NOMO-1 treated with DMSO at 0.1 percent for 48 hours (cell line): ENCODE measurements at regions not wholly inside any gene's neighbourhood (a gene's known extent, or its start where the extent isn't known, plus 50 kb on each side); places are given as distances from the start of the nearest gene placed in this dataset.
"Not testable (repeated sequence)": the region's sequence is repeated elsewhere in the genome, so short reads cannot be mapped to it uniquely, and the experiment has no call there.

Source experiments
- DNase-seq: peaks from one replicate; lab custom pipeline; 2025; ENCODE audit not compliant: unreplicated experiment; lab: John Stamatoyannopoulos, UW

DNA sequence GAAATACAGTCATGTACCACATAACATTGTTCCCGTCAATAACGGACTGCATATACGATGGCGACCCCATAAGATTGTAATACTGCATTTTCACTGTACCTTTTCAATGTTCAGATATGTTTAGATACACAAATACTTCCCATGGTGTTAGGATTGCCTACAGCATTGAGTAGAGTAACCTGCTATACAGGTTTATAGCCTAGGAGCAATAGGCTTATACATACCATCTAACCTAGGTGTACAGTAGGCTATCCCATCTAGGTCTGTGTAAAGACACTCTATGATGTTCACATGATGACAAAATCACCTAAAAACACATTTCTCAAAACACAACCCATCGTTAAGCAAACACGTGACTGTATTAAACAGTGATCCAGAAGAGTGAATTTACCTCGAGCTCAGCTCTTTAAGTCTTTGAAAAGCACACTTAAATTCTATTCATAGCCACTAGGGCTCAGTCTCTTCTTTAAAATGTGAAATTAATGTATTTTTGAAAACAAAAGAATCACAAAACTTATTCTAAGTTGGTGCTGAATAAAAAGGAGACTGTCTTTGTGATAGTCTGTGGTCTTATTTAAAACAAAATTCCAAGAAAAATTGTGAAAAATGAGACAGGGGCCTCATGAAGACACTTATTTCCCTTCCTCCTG is 239.1 kb upstream of the ARID2 start:
- DNase-seq = no peak

- DNase-seq = no peak
Observed at GRCh38 chr12:45494279-45494678, 235.2 kb upstream of the ARID2 start.

- peak; percentile 23 for DNase-seq
Observed at GRCh38 chr12:45498645-45499044, 230.9 kb upstream of the ARID2 start.

- no peak for DNase-seq
Observed at GRCh38 chr12:45502481-45503128, 226.9 kb upstream of the ARID2 start.

DNA sequence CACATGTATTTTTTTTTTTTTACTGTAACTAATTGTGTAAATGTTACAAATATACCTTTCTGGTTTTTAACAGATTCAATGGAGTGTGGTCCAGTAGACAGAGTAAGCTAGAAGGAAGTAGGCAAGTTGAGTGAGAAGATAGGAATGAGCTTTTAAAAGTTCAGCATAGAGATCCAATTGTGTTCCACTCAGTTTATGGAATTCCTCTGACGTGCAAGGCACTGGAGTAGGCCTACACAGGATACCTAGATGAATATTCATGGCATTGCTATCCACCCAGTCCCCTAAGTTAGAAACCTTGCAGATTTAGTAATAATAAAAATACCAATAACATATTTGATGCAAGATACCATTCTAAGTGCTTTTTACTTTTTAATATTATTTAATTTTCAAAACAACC is 225.6 kb upstream of the ARID2 start:
- no peak for DNase-seq

GRCh38 chr12:45504316-45505010 is 225.0 kb upstream of the ARID2 start:
- DNase-seq = no peak

DNA sequence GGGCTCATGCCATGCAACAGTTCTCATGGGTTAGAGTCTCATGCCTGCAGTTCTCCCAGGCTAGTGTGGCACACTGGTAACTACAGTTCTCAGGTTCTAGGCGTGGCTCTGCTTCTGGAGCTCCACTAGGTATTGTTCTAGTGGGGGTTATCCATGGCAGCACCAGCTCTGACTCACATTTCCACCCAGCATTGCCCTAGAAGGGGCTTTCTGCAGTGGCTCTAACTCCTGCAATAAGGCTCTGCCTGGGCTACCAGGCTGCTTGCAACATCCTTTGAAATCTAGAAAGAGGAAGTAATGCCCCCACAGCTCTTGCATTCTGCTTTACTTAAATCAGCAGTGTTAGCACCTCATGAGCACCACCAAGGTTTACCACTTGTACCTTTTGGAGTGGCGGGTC is 220.3 kb upstream of the ARID2 start:
- DNase-seq = peak; percentile 98

DNA sequence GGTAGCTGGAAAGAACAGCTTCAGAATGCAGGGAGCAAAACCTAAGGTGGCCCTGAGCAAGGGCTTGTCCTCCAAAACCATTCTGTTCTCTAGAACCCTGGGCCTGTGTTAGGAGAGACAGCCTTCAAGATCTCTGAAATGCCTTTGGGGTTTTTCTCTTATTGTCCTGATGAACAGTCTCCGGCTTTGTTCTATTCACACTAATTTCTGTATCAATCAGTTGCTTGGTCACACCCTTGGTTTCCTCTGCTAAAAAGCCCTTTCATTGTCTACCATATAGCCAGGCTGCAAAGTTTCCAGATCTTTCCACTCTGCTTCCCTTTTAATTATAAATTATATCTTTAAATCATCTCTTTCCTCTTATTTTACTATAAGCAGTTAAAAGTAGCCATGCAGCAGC is 219.9 kb upstream of the ARID2 start:
- DNase-seq = no peak

GRCh38 chr12:45517381-45517780 is 212.1 kb upstream of the ARID2 start:
- DNase-seq = no peak

- DNase-seq = peak; percentile 61
Observed at GRCh38 chr12:45518291-45519235, 210.9 kb upstream of the ARID2 start.

- DNase-seq = no peak
Observed at GRCh38 chr12:45522227-45522626, 207.3 kb upstream of the ARID2 start.

GRCh38 chr12:45526823-45527222 is 202.7 kb upstream of the ARID2 start:
- not testable (repeated sequence) for DNase-seq

- DNase-seq = no peak
Observed at GRCh38 chr12:45532113-45532512, 197.4 kb upstream of the ARID2 start.

DNA sequence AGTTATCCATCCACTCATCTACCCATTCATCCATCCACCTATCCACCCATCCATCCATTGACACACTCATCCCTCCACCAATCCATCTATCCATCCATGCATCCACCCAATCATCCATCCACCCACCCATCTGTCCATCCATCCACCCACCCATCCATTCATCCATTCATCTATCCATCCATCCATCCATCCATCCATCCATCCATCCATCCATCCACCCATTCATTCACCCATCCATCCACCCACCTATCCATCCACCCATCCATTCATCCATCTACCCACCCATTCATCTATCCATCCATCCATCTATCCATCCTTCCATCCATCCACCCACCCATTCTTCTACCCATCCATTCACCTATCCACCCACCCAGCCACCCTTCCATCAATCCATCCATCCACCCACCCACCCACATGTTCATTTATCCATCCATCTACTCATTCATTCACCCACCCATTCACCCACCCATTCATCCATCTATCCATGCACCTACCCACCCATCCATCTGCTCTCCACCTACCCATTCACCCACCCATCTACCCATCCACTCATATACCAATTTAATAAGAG is 193.8 kb upstream of the ARID2 start:
- no peak for DNase-seq

GRCh38 chr12:45536284-45536683 is 193.2 kb upstream of the ARID2 start:
- no peak for DNase-seq

- DNase-seq = no peak
Observed at GRCh38 chr12:45540661-45541341, 188.7 kb upstream of the ARID2 start.

- peak; percentile 84 for DNase-seq
Observed at GRCh38 chr12:45543887-45544286, 185.6 kb upstream of the ARID2 start.

DNA sequence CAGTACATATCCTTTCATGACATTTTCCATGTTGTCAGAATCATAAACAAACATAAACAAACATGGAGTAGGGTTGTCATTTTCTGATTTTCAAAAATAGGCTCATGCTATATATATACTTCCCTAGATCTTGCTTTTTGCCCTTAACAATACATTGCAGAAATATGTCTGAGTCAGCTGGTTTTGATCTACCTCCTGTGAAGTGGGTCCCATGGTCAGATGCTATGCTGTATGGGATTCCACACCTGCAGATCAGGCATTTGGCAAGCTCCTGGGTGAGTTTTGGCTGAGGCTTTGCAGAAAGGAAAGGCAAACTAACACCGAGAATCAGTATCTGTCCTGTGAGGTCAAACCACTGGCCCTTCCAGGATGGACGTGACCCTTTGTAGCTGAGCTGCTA is 183.0 kb upstream of the ARID2 start:
- no peak for DNase-seq

GRCh38 chr12:45547132-45547531 is 182.4 kb upstream of the ARID2 start:
- DNase-seq = no peak

- no peak for DNase-seq
Observed at GRCh38 chr12:45547822-45548221, 181.7 kb upstream of the ARID2 start.
